ENCODE measurements at regions not wholly inside any gene's neighbourhood (a gene's known extent, or its start where the extent isn't known, plus 50 kb on each side); places are given as distances from the start of the nearest gene placed in this dataset.

DNA sequence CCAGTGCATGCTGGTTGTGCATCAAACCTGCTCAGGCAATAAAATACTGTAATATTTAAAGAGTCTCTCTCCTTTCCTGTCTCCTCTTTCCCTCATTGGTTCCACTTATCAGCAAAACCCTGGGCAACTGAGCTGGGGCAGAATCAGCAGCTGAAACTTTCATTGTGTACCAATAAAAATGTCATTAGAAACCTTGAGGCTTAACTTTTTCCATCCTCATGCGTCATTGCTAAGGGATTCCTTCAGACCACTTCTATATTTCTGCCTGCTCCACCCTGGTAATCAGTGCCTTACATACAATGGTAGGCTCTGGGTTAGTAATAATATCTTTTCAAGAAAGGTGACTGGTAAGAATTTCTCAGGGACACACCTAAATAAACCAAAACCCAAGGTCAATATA lies 880.3 kb downstream of the RPA4 start:
- TF ChIP-seq, protein P1, sequence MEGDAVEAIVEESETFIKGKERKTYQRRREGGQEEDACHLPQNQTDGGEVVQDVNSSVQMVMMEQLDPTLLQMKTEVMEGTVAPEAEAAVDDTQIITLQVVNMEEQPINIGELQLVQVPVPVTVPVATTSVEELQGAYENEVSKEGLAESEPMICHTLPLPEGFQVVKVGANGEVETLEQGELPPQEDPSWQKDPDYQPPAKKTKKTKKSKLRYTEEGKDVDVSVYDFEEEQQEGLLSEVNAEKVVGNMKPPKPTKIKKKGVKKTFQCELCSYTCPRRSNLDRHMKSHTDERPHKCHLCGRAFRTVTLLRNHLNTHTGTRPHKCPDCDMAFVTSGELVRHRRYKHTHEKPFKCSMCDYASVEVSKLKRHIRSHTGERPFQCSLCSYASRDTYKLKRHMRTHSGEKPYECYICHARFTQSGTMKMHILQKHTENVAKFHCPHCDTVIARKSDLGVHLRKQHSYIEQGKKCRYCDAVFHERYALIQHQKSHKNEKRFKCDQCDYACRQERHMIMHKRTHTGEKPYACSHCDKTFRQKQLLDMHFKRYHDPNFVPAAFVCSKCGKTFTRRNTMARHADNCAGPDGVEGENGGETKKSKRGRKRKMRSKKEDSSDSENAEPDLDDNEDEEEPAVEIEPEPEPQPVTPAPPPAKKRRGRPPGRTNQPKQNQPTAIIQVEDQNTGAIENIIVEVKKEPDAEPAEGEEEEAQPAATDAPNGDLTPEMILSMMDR (IDR thresholded peaks at IDR 0.05): no peak
- TF ChIP-seq POLR2A (IDR thresholded peaks at IDR 0.05): no peak
